HG03135 (cell line): ENCODE measurements at regions not wholly inside any gene's neighbourhood (a gene's known extent, or its start where the extent isn't known, plus 50 kb on each side); places are given as distances from the start of the nearest gene placed in this dataset.

Source experiments
- ATAC-seq: cut with Tn5 transposase; IDR thresholded peaks from one replicate; pipeline ENCODE4 v1.9.1; 2021; ENCODE audit warnings: mild to moderate bottlenecking, moderate library complexity; ENCODE audit not compliant: unreplicated experiment

DNA sequence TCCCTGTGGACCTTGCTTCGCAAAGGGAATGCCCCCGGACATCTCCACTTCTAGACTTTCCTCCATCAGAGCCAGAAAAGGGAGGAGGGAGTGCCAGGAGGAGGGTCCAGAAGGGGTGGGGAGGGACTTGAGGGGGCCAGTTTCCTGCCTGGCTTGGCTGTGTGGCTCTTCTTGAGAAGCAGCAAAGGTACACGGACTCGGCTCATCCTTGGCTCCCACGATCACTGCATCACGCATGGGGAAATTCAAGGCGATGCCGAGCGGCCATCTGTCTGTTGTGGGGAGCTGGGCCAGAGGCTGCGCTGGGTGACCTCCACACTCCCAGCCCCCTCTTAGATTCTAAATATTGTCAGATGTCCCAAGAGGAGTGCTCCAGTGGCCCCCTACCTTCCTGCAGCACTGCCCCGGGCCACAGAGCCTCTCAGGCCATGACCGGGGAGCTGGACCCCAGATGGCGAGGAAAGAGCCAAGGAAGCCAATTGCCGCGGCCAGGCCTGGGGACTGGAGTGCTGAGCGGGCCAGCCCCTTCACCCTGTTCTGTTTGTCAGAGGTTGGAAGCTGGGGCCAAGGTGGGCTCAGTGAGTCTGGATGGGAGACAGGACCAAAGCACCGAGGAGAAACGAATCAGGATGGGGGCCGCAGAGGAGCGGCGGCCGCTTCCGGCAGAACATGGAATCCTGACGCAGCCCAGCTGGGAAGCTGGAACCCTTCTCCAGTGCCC, 104.5 kb downstream of the RBFOX3 start:
- ATAC-seq: no peak

DNA sequence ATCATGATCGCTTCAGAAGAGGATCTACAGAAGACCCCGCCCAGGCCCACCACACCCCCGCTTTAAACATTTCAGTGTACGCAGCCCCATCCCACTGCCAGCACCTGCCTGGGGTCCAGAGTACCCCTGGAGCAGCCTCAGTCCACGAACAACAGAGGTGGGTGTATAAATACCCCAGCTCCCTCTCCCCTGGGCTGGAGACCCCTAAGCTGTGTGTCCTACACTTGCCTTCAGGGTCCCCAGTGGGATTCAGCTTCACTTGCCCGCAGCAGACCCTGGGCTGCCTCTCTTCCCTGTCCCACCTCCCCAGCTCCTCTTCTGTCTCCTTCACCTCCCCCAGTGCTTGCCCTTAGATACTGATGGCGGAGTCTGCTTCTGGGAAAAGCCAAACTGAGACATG, 105.7 kb downstream of the RBFOX3 start:
- ATAC-seq: no peak

DNA sequence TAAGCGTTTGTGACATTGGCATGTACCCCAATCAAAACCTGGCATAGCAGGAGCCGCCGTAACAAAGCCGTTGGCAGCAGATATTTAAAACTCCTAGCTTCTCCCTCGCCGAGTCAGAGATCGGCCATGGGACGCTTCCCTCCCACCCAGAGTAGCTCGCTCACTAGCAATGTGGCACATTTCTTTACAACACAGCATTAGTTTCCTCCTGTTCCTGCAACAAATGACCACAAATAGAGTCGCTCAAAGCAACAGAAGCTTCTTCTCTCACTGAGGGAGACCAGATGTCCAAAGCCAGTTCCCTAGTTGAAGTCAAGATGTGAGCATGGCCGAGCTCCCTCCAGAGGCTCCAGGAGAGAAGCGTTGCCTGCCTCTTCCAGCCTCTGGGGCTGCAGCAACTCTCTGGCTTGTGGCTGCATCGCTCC, 106.7 kb downstream of the RBFOX3 start:
- ATAC-seq: no peak

DNA sequence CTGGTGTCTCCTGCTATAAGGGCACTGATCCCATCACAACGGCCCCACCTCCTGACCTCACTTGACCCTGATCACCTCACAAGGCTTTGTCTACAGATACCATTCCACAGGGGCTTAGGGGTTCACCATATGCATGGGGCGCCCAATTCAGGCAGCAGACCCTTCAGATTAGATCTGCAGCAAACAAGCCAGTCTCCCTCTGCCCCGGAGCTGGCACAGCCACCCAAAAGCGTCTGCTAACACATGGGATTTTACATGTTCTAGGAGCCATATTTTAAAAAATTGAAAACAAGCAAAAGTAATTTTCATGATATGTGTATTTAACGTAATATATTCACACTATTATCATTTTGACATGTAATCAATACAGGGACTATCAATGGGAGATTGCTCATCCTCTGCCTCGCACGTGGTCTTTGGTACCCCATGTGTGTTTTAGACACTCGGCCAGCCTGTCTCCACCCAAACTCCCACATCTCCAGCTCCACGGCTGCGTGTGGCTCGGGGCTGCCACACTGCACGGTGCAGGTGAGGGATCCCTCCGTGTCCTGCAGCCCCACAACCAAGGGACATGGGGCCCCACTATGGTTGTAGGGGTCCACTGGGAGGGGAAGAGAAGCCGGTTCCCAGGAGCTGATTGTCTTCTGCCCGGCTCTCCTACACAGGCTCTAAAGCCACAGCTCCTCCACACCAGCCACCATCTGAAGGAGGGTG, 107.6 kb downstream of the RBFOX3 start:
- no peak for ATAC-seq

DNA sequence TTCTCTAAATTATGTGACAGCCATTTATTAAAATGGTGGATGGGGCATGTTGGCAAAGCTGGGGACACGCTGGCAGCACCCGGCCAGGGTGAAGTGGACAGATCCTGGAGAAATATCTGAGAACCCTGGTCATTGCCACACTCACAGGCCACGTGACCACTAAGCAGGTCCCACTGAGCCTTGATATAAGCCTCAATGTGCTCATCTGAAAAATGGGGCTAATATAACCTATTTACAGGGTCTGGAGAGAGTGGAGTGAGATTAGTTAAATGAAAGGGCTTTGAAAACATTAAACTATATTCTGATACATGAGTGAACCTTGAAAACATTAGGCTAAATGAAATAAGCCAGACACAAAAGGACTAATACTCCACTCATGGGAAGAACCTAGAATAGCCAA, 108.9 kb downstream of the RBFOX3 start:
- ATAC-seq: no peak

DNA sequence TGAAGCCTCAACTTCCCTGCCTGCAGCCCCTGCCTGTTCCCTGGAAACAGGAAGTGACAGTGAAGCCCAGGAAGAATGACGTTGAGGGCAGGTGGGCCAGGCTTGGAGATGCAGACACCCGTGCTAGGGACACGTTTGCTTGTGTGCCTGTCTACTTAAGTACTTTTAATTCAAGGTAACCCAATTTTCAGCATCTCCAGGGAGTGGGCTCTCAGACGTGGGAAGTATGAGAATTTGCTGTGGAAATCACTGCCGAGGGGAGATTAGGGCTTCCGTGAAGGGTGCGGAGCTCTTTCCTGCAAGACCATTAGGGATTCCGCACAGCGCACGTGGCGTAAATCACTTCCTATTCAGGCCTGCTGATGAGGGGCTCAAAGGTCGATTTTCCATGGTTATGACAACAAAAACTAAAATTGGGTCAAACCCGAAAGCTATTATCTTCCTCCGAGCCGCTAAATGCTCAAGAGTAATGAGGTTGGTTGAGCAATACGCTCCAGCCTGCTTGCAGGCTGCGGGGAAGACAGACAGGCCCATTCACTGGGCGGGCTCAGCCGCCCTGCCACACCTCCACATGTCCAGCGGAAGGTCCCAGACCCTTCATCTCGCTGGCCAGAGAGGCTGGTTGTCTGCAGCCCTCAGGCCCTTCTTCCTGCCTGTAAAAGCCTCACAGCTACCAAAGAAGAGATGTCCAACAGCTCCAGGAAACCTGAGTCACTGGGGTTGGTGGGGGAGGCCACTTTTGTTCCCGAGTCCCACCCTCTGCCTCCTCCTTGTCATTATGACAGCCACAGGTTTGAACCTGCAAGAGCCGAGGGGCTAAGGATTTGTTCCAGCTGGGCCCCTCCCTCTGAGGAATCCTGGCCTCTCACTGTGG, 109.9 kb downstream of the RBFOX3 start:
- no peak for ATAC-seq

DNA sequence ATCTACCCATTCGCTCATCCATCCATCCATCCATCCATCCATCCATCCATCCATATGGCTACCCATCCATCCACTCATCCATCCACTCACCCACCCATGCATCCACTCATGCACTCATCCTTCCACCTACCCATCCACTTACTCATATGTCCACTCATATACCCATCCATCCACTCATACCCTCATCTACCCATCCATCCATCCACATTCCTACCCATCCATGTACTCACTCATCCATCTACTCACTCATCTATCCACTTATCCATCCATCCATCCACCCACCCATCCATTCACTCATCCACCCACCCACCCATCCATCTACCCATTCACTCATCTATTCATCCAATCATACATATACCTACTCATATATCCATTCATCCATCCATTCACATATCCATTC, 112.0 kb downstream of the RBFOX3 start:
- no peak for ATAC-seq

DNA sequence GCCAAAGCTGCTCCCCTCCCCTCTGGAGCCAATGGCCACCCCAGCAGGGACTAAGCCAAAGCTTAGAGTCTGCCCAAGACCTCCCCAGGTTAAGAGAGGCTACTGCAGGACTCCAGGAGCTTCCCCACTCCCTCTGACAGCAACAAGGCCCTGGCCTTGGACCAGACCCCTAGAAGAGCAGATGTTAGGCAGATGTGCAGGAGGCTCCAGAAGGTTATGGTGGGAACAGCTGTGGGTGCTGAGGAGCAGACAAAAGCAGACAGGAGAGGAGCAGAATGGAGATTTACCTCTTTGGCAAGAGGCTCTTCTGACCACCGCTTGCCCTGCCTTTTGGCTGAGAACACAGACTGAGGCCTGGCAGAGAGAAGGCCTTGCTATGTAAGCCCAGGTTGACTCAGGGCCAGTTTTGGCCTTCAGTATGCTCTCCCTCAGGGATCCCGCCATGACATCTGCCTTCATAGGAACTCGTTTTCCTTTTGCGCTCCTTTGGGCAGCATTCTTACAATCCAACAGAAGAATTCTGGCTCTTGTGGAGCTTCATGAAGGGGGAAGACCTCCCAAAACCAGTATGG, 113.0 kb downstream of the RBFOX3 start:
- no peak for ATAC-seq

DNA sequence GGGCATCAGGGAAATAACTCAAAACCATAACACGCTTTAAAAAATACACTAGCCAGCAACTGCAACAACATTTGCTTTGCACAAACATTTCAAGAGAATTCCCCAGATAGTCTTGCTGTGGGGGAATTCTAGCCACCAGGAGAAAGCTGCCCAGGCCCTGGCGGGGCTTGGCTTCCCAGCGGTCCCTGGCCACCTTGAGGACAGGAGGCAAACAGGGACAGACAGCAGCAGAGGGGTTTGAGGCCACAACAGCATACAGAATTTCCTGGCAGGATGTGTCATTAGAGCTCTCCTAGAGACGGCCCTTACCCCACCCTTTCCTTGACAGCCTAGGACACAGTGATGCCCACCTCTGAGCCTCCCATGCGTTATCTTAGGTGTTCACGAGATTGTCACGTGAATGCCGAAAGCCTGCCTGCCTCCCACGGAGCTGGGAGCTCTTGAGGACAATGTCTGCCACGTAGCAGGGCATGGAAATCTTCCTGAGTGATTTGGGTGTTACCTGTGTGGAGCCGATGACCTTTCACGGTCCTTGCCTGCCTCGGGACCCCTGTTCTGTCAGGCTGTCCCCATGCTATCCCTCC, 114.3 kb downstream of the RBFOX3 start:
- ATAC-seq: no peak

DNA sequence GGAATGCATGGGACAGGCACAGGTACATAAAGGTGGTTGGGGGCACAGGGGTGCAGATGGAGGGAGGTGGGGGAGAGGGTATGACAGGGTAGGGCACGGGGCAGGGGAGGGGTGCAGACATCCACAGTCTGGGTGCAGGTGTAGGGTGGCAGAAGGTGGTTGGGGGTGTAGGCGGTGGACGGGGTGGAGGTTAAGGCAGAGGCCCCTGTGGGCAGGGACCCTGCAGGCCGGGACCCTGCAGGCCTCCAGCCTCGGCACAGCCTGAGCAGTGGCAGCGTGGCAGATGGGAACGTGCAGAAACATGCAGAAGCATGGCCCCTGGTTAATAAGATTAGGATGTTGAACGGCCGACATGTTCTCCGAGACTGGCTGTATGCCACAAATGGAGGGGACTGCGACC, 115.2 kb downstream of the RBFOX3 start:
- ATAC-seq: no peak

DNA sequence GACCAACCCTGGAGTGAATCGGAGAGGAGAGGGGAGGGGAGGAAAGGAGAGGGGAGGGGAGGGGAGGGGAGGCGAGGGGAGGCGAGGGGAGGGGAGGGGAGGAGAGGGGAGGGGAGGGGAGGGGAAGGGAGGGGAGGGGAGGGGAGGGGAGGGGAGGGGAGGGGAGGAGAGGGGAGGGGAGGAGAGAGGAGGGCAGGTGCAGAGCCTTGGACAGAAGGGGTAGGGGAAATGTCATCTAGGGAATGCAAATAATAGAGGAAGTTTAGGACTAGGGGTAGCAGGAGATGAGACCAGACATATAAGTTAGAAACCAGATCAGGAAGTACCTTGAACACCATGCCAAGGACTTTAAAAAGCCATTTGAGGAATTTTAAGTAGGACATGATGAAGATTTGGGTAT, 119.8 kb downstream of the RBFOX3 start:
- ATAC-seq: no peak

DNA sequence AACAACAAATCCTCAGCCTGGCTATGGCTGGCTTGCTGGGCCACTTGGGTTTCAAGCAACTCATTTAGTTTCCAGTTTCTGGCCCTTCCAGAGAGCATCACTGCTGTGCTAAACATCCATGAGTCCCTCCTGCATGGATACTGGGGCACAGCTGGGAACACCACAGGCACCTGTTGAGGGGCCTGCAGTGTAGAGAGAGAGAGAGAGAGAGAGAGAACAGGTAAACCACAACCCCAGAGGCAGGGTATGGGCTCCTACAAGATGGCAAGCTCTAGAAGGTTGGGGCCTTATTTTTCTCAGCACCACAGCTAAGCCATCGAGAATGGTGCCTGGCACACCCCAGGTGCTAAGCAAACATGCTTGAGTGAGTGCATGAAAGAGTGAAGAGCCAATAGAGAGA, 120.3 kb downstream of the RBFOX3 start:
- ATAC-seq: no peak

DNA sequence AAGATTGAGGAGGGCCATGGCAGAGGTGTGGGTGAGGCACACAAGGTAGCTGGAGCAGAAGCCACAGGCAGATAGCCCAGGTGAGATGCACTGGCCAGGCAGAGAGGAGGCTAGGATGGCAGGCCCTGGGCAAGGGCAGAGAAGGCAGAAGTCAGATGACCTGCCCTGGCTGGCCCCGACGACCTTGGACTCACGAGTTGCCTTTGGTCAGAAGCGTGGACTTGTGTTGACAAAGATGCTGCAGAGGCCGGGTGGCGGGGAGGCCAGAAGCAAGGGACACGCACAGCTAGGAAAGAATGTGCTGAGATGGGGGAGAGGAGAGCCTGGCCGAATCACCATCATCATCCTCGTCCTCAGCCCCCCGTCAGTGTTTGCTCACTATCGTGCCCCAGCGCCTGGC, 123.7 kb downstream of the RBFOX3 start:
- ATAC-seq: no peak

DNA sequence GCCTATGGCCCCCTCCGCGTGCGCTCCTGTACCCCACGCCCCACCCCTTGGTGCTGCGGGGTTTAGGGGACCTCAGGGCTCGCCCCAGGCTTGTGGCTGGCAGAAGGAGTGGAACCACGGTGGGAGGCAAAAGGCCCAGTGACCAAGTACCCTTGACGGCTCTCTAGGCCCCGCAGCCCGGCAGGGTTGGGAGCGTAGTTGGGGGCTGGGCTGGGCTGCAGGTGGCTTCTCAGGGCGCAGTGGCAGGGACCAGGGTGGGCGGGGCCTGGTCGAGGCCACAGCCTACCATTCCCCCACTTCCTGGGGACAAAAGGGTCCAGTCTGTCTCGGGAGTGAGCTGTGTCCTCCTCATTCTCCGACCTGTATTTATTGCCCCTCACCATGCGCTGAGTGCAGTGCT, 124.9 kb downstream of the RBFOX3 start:
- ATAC-seq: no peak

DNA sequence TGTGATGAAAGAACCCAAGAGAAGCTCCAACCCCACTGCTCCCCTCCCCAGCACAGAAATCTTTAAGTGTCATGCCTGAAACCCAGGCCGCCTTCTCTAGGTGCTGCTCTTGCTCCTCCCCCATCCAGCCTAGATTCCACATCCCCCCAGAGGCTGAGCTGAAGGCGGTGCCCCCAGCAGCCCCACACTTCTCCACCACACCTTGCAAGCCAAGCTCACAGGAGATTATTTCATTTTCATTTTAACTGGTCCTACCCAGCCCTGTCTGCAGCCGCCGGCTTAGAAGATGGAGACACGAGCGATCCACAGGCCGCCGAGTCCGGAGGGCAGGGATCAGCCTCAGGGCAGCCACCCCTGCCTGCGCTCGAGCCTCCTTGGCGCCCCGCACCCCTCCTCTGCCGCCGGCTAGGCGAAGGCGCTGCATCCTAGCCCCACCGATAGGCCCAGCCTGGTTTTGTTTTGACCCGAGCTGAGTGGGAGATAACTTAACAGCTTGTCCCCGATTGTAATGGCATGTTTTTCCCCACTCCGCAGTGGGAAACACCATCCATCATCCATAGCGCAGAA, 125.3 kb downstream of the RBFOX3 start:
- no peak for ATAC-seq

DNA sequence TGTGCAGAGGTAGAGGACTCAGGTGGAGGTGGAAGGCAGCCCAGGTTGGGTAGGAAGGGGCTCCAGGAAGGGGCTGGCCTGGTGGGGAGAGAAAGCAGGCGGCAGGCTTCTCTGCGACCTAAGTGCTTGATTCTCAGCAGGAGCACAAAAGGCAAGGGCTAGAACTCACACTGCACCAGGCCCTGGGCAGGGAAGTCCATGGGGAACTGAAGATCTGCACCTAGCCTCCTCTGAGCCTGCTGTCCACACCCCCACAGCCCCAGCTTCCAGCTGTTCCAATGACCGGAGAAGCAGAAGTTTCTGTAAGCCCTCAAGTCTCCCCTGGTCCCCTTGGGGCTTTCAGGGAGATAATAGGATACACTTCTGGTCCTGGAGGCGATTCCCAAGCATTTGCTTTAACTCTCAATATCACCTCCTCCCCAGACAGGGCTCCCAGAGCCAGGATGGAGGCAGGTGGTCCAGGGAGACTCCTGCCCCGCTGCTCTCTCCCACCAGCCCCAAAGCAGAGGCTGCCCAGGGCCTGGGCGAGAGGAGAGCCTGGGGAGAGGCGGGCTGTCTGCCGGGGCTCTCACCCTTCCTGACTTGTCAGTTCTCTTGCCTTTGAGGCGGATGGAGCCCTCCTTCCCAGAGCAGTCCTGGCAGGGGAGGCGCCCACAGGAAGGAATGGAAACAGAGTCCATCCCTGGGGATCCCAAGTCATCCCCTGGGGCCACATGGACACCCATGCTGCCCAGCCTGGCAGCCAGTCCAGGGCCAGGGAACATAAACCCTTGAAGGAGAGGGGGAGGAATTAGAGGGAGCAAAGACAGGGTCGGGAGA, 126.0 kb downstream of the RBFOX3 start:
- ATAC-seq: no peak

DNA sequence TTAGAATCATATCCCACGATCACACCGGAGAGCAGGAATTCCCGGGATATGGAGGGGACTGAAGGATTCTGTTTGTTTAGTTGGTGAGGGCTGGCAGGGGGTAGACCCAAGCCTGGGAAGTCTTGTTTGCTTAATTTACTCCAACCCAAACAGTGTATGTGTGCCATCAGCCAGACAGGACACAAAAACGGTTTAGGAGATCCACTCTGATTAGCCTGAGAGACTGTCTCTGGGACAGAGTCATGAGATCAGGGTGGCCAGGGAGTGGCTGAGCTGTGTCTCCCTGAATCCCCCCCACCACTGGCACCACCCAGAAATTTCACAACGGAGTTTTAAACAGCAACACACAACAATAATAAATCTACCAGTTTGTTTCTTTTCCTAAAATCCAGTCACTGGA, 127.0 kb downstream of the RBFOX3 start:
- ATAC-seq: no peak

DNA sequence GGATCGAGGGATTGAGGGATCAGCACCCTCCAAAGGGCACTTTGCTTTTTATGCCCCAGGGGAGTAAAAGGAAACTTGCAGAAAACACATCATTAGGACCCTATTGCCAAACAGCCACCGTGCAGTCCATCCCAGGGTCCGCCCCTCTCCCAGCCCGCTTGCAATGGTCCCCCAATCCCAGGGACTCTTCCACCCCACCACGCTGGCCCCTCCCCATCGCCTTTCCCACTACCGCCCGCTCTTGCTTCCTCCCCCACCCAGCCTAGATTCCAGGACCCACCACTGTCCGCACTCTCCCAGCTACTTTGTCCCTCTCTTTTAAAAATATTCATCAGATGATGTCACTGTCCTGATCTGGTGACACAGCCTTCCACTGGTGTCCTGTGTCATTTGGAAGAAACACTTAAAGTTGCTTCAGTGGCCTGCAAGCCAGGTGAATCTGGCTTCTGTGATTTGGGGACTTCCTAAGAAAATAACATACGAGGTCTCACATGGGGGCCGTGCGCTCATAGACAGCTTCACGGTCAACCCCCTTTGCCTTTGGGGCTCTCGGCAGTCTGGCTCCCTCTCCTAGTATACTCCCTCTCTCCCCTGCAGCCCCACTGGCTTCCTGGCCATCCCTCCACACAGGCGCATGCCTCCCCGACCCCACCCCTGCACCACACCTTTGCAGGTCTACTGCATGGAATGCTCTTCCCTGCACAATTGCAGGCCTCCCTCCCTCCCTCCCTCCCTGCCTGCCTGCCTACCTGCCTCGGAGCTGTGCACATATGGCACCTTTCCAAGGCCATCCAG, 127.9 kb downstream of the RBFOX3 start:
- ATAC-seq: no peak

DNA sequence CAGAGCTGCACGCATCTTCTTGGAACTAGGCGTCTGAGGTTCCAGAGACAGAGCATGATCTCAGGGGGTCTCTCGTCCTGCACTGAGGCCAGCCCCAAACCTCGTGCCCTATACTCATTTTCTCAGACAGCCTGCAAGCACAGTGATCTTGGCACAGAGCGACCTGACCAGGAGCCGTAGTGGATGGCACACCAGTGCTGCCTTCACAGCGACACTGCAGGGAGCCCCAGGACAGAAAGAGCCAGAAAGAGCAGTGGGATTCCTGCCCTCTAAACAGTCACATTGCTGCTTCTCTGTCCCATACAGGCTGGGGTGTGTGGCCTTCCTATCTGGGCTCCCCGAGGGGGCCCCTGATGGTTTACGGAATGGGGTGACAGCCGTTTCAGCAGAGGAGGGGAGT, 131.0 kb downstream of the RBFOX3 start:
- no peak for ATAC-seq
